EL (cell line): ENCODE measurements at regions not wholly inside any gene's neighbourhood (a gene's known extent, or its start where the extent isn't known, plus 50 kb on each side); places are given as distances from the start of the nearest gene placed in this dataset.

Experiments used
- DNase-seq: peaks from one replicate; pipeline ENCODE4 v3.0.0-alpha.2; 2016

GRCh38 chr5:106171708-106172107, 1499.0 kb downstream of the EFNA5 start:
- no peak for DNase-seq

DNA sequence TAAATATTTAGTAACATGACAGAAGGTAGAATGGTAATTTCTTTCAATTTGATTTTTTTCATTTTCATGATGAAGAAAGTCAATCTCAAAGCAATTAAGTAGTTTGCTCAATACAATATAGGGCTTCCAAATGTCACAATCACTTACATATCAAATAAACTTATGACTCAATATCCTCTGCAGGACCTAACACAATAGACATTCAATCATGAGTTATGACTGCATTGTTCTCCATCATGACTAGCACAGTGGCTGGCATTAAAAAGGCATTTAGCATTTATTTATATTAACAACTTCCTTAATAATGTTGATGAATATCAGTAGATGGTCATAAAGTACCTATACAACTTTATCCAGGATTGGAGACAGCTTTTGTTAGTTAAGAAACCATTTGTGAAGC, 1499.6 kb downstream of the EFNA5 start:
- no peak for DNase-seq

GRCh38 chr5:106167766-106168165, 1503.0 kb downstream of the EFNA5 start:
- DNase-seq: no peak

GRCh38 chr5:106163233-106163632, 1507.5 kb downstream of the EFNA5 start:
- no peak for DNase-seq

- DNase-seq: no peak
Measured at GRCh38 chr5:106159616-106160015, 1511.1 kb downstream of the EFNA5 start.

- no peak for DNase-seq
Measured at GRCh38 chr5:106154280-106154716, 1516.4 kb downstream of the EFNA5 start.

DNA sequence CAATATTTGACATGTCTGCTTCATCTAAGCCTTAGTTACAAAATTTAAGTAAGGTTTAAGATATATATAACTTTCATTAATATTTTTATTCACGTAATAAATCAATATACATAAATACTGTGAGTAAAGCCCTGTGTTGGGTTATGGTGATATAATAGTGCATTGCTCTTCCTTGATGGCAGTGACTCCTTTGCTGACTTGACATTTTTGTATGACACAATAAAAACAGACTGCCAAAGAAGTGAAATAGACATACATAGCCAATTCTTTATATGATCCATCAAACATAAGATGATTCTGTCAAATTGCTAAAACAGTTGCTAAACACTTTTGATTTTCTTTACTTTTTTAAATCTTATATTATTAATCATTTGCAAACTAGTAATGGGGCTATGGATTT, 1518.2 kb downstream of the EFNA5 start:
- no peak for DNase-seq

DNA sequence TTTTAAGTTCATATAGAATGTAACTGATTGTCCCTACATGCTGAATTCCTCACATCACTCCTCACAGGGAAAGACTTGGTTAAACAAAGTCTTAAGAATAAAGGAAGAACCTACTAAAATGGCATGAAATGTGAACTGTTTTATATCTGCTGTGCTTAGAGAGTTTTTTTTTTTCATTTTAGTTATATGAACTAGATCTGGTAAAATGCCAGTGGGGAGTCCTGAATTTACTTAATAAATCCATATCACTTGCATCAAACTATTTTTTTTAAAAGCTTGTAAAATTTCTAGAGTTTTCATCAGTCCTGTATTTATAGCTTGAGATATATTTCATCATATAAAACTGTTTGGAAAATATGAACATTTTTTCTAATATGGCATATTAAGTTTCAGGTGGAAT, 1528.6 kb downstream of the EFNA5 start:
- DNase-seq: no peak

GRCh38 chr5:106140101-106140500, 1530.6 kb downstream of the EFNA5 start:
- no peak for DNase-seq

- DNase-seq: no peak
Measured at GRCh38 chr5:106136061-106136460, 1534.7 kb downstream of the EFNA5 start.

- DNase-seq: no peak
Measured at GRCh38 chr5:106135473-106135872, 1535.3 kb downstream of the EFNA5 start.

- DNase-seq: no peak
Measured at GRCh38 chr5:106134549-106134948, 1536.2 kb downstream of the EFNA5 start.

- DNase-seq: no peak
Measured at GRCh38 chr5:106127985-106128384, 1542.8 kb downstream of the EFNA5 start.

GRCh38 chr5:106127341-106127781, 1543.4 kb downstream of the EFNA5 start:
- DNase-seq: no peak

- no peak for DNase-seq
Measured at GRCh38 chr5:106121972-106122605, 1548.6 kb downstream of the EFNA5 start.

- no peak for DNase-seq
Measured at GRCh38 chr5:106116682-106117081, 1554.1 kb downstream of the EFNA5 start.

GRCh38 chr5:106113922-106114321, 1556.8 kb downstream of the EFNA5 start:
- no peak for DNase-seq

DNA sequence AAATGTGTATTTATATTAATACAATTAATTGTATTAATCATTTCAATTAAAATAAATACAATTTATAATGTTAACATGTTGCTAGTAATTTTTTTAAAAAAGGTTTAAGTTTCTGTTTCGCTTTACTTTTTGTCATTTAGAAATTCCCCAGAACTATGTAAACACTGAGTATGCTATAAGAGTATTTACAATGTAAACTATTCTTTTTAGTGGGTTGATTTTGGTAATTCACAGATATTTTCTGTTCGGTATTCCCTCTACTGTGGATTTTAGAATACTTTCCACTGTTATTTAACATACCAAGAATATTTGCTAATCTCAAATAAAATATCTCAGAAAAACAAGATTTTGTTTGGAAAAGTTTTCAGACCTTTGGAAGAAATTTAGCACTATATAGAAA, 1564.4 kb downstream of the EFNA5 start:
- DNase-seq: no peak

- no peak for DNase-seq
Measured at GRCh38 chr5:106097340-106097739, 1573.4 kb downstream of the EFNA5 start.

- no peak for DNase-seq
Measured at GRCh38 chr5:106094839-106095238, 1575.9 kb downstream of the EFNA5 start.

DNA sequence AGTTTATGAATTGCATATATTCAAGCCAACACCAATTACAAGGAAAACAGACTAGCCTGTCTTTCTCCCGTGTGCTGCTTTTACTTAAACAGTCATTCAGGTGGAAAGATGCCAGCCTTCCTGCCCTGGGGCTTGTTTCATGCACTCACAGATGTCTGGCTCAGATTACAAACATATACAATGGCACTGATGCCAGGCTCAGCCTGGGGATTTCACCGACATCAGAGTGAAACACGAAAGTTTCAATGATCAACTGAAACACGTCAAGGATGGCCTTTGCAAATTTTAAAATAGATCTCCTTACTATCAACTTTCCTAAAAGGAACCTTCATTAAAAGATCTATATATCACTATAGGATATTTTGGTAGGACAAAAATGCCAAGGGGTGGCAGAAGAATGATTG, 1576.5 kb downstream of the EFNA5 start:
- DNase-seq: no peak

DNA sequence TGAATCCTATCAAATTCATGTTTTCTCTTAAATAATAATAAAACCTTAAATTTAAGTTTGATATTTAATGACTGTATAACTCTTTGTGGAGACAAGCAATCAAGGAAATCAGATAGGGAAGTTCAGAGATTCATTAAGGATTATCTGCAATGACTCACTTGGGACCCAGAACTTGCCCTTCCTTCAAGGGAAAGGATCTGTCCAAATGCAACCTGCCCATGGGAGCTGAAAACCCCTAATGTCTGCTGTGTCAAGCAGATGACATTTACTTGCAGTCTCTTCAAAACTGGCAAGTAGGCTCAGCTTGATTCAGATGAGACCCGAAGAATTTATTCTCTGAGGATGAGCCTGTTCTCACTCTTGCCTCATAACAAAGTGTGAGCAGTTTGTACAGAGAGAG, 1577.6 kb downstream of the EFNA5 start:
- no peak for DNase-seq

- no peak for DNase-seq
Measured at GRCh38 chr5:106092455-106092854, 1578.3 kb downstream of the EFNA5 start.

GRCh38 chr5:106089073-106089472, 1581.7 kb downstream of the EFNA5 start:
- DNase-seq: no peak

DNA sequence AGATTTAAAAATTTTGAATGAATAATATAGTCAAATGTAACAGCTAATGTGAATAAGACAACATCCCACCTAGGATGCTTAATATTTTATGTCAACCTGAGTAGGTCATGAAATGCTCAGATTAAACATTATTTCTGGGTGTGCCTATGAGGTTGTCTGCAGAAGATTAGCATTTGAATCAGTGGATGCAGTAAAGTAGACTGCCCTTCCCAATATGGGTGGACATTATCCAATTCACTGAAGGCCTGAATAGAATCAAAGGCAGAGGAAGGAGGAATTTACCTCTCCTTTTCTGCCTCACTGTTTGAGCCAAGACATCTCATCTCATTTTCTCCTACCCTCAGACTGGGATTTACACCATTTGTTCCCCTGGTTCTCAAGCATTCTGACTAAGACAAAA, 1582.3 kb downstream of the EFNA5 start:
- DNase-seq: no peak
